Activated CD8-positive, alpha-beta T cell treated with anti-CD3 and anti-CD28 coated beads for 36 hours (primary cell): ENCODE measurements at regions not wholly inside any gene's neighbourhood (a gene's known extent, or its start where the extent isn't known, plus 50 kb on each side); places are given as distances from the start of the nearest gene placed in this dataset.

Experiments used
- ATAC-seq: fragments of 200-7000 bp; cut with Tn5 transposase; one replicate; pipeline ENCODE4 v1.10.0; 2021; ENCODE audit warnings: mild to moderate bottlenecking, moderate library complexity
- CTCF ChIA-PET: fragments of 350-600 bp; sonication (Branson Sonifier 250); formaldehyde crosslinking; loops from one replicate; lab custom pipeline; 2021; ENCODE audit warnings: antibody characterized with exemption; lab: Charles Lee
- POLR2A ChIA-PET: fragments of 350-600 bp; sonication (Branson Sonifier 250); formaldehyde crosslinking; loops from one replicate; lab custom pipeline; 2021; ENCODE audit warnings: antibody characterized with exemption; lab: Charles Lee
- DNase-seq: peaks from one replicate; pipeline ENCODE4 v3.0.0-alpha.2; 2020
- H3K27ac Mint-ChIP-seq: one replicate; pipeline ENCODE4 v1.8.0; 2021; ENCODE audit warnings: mild to moderate bottlenecking, mixed read lengths
- H3K27me3 Mint-ChIP-seq: one replicate; pipeline ENCODE4 v1.8.0; 2021; ENCODE audit warnings: mixed read lengths
- H3K36me3 Mint-ChIP-seq: one replicate; pipeline ENCODE4 v1.8.0; 2021; ENCODE audit warnings: low read depth, mixed read lengths
- H3K4me1 Mint-ChIP-seq: one replicate; pipeline ENCODE4 v1.8.0; 2021; ENCODE audit warnings: low read depth, mixed read lengths
- H3K4me3 Mint-ChIP-seq: one replicate; pipeline ENCODE4 v1.8.0; 2021; ENCODE audit warnings: mild to moderate bottlenecking, moderate library complexity, mixed read lengths
- H3K9me3 Mint-ChIP-seq: one replicate; pipeline ENCODE4 v1.8.0; 2021; ENCODE audit warnings: mixed read lengths
- CTCF ChIP-seq: fragments of 200-600 bp; IDR thresholded peaks from one replicate; pipeline ENCODE4 v1.8.0; 2022; ENCODE audit warnings: antibody characterized with exemption, mild to moderate bottlenecking
- intact Hi-C: fragments of 100-400 bp; cut with micrococcal nuclease; formaldehyde crosslinking; loops from one replicate; pipeline ENCODE4 v1.10.0; 2022

- ATAC-seq: no peak
- H3K4me3 Mint-ChIP-seq: no peak overlapping the region
- POLR2A ChIA-PET: no interaction called here
- no peaks in the 10 kb centered on the region for H3K36me3 Mint-ChIP-seq
- peaks cover 9% of the 10 kb centered on the region for H3K27me3 Mint-ChIP-seq
- H3K9me3 Mint-ChIP-seq: peaks cover 1% of the 10 kb centered on the region
- intact Hi-C loops: no loop called here
- no peaks in the 10 kb centered on the region for H3K4me1 Mint-ChIP-seq
- no peak for TF ChIP-seq CTCF
- CTCF ChIA-PET: no interaction called here
- no peak overlapping the region for H3K27ac Mint-ChIP-seq
- no peak for DNase-seq
Measured at GRCh38 chr6:140289186-140289585, 914.7 kb upstream of the CITED2 start.

GRCh38 chr6:140285998-140286690 is 911.7 kb upstream of the CITED2 start:
- DNase-seq (no peak), ATAC-seq (no peak)
- no peaks in the 10 kb centered on the region for H3K9me3 Mint-ChIP-seq
- H3K27me3 Mint-ChIP-seq: peaks cover 7% of the 10 kb centered on the region
- no peak for TF ChIP-seq CTCF
- H3K4me3 Mint-ChIP-seq: no peak overlapping the region
- no peaks in the 10 kb centered on the region for H3K36me3 Mint-ChIP-seq
- ChIA-PET CTCF (no interaction called here), POLR2A (no interaction called here)
- intact Hi-C loops: no loop called here
- no peaks in the 10 kb centered on the region for H3K4me1 Mint-ChIP-seq
- no peak overlapping the region for H3K27ac Mint-ChIP-seq

- Mint-ChIP-seq H3K9me3 (no peaks in the 10 kb centered on the region), H3K27ac (no peak overlapping the region), H3K4me3 (no peak overlapping the region), H3K4me1 (no peaks in the 10 kb centered on the region), H3K36me3 (no peaks in the 10 kb centered on the region), H3K27me3 (peaks cover 7% of the 10 kb centered on the region)
- intact Hi-C loops: no loop called here
- POLR2A ChIA-PET: no interaction called here
- TF ChIP-seq CTCF: no peak
- DNase-seq: no peak
- CTCF ChIA-PET: no interaction called here
- ATAC-seq: no peak
Measured at GRCh38 chr6:140285471-140285870, 911.0 kb upstream of the CITED2 start.

- no peaks in the 10 kb centered on the region for H3K4me1 Mint-ChIP-seq
- ATAC-seq (no peak), DNase-seq (no peak)
- peaks cover 7% of the 10 kb centered on the region for H3K27me3 Mint-ChIP-seq
- ChIA-PET CTCF (no interaction called here), POLR2A (no interaction called here)
- H3K9me3 Mint-ChIP-seq: no peaks in the 10 kb centered on the region
- H3K36me3 Mint-ChIP-seq: no peaks in the 10 kb centered on the region
- H3K27ac Mint-ChIP-seq: no peak overlapping the region
- intact Hi-C loops: no loop called here
- H3K4me3 Mint-ChIP-seq: no peak overlapping the region
- TF ChIP-seq CTCF: no peak
Measured at GRCh38 chr6:140284871-140285270, 910.4 kb upstream of the CITED2 start.

- Mint-ChIP-seq H3K36me3 (no peaks in the 10 kb centered on the region), H3K27me3 (peaks cover 6% of the 10 kb centered on the region), H3K27ac (no peak overlapping the region), H3K4me1 (no peaks in the 10 kb centered on the region), H3K4me3 (no peak overlapping the region), H3K9me3 (no peaks in the 10 kb centered on the region)
- DNase-seq (no peak), ATAC-seq (no peak)
- TF ChIP-seq CTCF: no peak
- ChIA-PET POLR2A (no interaction called here), CTCF (no interaction called here)
- intact Hi-C loops: no loop called here
Measured at GRCh38 chr6:140283197-140283596, 908.7 kb upstream of the CITED2 start.
